ENCODE measurements at regions not wholly inside any gene's neighbourhood (a gene's known extent, or its start where the extent isn't known, plus 50 kb on each side); places are given as distances from the start of the nearest gene placed in this dataset.

DNA sequence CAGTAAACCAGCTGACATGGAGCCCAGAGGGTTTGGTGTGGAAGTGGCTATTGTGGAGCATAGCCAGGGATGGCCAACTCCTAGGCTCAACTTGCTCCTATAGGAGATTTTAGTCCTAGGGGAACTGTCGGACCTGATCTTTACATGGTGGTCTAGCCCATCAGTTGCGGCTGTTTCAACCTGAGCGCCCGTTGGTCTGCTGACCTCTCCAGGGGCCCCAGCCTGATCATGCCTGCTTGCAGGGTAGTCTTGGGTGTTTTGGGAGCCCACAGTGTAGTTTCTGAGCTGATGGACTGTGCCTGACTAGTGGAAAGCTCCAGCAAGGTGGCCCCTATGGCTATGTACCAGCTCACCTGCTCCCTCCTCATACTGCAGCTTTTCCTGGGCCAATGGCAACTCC lies 597.0 kb downstream of the IQCM start:
- TF ChIP-seq, protein P1, sequence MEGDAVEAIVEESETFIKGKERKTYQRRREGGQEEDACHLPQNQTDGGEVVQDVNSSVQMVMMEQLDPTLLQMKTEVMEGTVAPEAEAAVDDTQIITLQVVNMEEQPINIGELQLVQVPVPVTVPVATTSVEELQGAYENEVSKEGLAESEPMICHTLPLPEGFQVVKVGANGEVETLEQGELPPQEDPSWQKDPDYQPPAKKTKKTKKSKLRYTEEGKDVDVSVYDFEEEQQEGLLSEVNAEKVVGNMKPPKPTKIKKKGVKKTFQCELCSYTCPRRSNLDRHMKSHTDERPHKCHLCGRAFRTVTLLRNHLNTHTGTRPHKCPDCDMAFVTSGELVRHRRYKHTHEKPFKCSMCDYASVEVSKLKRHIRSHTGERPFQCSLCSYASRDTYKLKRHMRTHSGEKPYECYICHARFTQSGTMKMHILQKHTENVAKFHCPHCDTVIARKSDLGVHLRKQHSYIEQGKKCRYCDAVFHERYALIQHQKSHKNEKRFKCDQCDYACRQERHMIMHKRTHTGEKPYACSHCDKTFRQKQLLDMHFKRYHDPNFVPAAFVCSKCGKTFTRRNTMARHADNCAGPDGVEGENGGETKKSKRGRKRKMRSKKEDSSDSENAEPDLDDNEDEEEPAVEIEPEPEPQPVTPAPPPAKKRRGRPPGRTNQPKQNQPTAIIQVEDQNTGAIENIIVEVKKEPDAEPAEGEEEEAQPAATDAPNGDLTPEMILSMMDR (IDR thresholded peaks at IDR 0.05): no peak
- no peak for TF ChIP-seq POLR2A (IDR thresholded peaks at IDR 0.05)
- H3K4me1 ChIP-seq: no peaks in the 10 kb centered on the region
- ATAC-seq (no peak), DNase-seq (no peak)
- 62% methylated on average over 4 of the region's 4 CpGs; no CpG with 5 or more reads in 1 of the 2 donors for WGBS, 2 donors
- H3K27ac ChIP-seq: no peak overlapping the region
- no peaks in the 10 kb centered on the region for H3K27me3 ChIP-seq
- intact Hi-C loops (cut with DNase I): no loop called here
- no peak overlapping the region for H3K4me3 ChIP-seq
- H3K36me3 ChIP-seq (replicated peaks in 1 of 2; ENCODE audit: insufficient read depth in 1 of 2, low read depth in 2 of 2): no peaks in the 10 kb centered on the region
- H3K9me3 ChIP-seq: peaks cover 0 to 12% (median 0%) of the 10 kb centered on the region in 3 donors

DNA sequence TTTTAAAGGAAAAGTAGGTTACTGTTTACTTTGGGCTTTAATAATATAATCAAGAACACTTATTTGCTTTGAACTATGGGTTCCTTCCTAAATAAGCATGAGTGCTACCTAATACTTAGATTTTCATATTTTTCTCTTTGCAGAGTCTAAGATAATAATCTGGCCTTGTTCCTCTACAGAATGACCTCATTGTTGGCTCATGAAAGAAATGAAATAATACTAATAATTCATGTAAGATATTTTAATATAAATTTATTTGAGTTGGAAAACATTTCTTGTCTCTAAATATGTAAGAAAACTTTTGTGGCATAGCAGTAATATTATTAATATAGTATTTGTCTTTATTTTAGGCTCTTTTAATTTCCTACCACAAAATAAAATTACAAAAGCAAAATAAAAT lies 601.3 kb downstream of the IQCM start:
- H3K4me3 ChIP-seq: no peak overlapping the region

DNA sequence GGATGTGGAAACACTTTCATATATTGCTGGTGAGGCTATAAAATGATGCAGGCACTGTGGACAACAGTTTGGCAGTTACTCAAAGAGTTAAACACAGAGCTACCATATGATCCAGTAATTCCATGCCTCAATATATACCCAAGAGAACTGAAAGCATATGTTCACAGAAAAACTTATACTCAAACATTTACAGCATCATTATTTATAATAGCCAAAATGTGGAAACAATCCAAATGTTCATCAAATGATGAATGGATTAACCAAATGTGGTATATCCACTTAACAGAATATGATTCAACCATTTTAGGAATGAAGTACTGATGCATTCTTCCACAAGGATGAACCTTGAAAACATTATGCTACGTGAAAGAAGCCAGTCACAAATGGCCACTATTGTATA lies 603.8 kb downstream of the IQCM start:
- ATAC-seq: no peak
- H3K27me3 ChIP-seq: no peaks in the 10 kb centered on the region

More for the DNA sequence above, 601.3 kb downstream of the IQCM start:
- Histone ChIP-seq H3K27me3 (no peaks in the 10 kb centered on the region), H3K9me3 (peaks cover 0 to 9% (median 0%) of the 10 kb centered on the region in 3 donors), H3K27ac (no peak overlapping the region), H3K4me1 (no peaks in the 10 kb centered on the region), H3K36me3 (replicated peaks in 1 of 2; ENCODE audit: insufficient read depth in 1 of 2, low read depth in 2 of 2) (no peaks in the 10 kb centered on the region)
- DNase-seq (no peak), ATAC-seq (no peak)
- TF ChIP-seq, protein P1 (IDR thresholded peaks at IDR 0.05): no peak
- TF ChIP-seq POLR2A (IDR thresholded peaks at IDR 0.05): no peak
- intact Hi-C loops (cut with DNase I): no loop called here

DNA sequence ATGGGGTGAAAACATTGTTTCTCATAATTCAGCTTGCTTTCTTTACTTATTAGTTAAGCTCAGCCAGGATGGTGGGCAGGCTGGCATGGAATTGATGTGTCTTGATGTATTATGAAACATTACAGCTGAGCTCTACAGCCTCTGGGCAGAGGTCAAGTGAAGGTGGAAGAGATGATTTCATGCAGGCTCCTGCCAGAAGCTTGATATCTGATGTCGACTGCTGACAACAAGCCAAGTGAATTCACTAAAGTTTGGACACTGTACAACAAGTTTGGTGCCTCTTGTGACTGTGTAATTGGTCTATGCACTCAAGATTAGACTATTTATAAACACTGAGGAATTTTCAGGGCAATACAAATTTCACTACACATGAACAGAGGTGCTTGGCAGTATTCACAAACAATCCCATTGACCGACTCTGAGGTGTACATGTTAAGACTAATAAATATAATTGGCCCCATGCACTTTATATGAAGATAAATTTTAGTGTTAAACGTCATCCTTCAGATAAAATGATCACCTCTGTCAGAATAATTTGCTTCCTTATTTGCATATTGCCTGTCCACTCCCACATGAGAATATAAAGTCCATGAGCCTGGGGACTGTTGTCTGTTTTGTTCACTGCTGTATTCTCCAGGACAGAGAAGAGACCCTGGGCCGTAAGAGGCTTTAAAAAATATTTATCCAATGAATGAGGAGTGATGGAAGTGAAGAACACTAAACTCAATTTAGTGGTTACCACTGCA lies 612.2 kb downstream of the IQCM start:
- no peaks in the 10 kb centered on the region for H3K9me3 ChIP-seq
- no peak overlapping the region for H3K27ac ChIP-seq
- ATAC-seq: no peak
- H3K27me3 ChIP-seq: no peaks in the 10 kb centered on the region
- DNase-seq: no peak
- intact Hi-C loops (cut with DNase I): no loop called here
- WGBS, 2 donors: 33 to 34% methylated on average over 4 of the region's 4 CpGs
- no peaks in the 10 kb centered on the region for H3K36me3 ChIP-seq (replicated peaks in 1 of 2; ENCODE audit: insufficient read depth in 1 of 2, low read depth in 2 of 2)
- H3K4me3 ChIP-seq: no peak overlapping the region
- H3K4me1 ChIP-seq: no peaks in the 10 kb centered on the region
- TF ChIP-seq POLR2A (IDR thresholded peaks at IDR 0.05): no peak
- TF ChIP-seq, protein P1 (IDR thresholded peaks at IDR 0.05): no peak

More for the DNA sequence above, 603.8 kb downstream of the IQCM start:
- no peaks in the 10 kb centered on the region for H3K4me1 ChIP-seq
- no peaks in the 10 kb centered on the region for H3K9me3 ChIP-seq
- H3K36me3 ChIP-seq (replicated peaks in 1 of 2; ENCODE audit: insufficient read depth in 1 of 2, low read depth in 2 of 2): no peaks in the 10 kb centered on the region
- TF ChIP-seq, protein P1 (IDR thresholded peaks at IDR 0.05): no peak
- no peak for TF ChIP-seq POLR2A (IDR thresholded peaks at IDR 0.05)
- H3K27ac ChIP-seq: no peak overlapping the region
- DNase-seq: no peak
- WGBS, 2 donors: 74 to 76% methylated on average over 1 of the region's 1 CpG
- no peak overlapping the region for H3K4me3 ChIP-seq
- intact Hi-C loops (cut with DNase I): no loop called here

DNA sequence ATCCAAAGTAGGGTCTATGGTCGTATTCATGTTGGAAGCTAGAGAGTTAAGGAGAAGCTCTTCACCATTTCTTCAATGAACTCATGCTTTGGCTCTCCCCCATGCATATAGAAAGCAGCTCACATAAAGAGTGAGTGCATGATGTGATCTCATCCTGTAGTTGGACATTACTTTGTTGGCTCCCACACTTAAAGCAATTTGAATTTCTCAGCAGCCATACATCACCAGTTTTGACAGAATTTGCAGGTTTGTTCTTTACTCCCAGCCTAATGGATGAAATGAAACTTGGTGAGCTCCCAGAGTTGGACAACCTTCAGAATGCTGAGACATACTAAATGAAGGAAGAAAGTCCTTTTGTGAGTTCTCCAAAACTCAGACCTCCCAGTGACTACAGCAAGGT lies 613.5 kb downstream of the IQCM start:
- 0 to 79% methylated on average over 1 of the region's 1 CpG for WGBS, 2 donors
- DNase-seq: no peak
- intact Hi-C loops (cut with DNase I): no loop called here

More for the DNA sequence above, 613.5 kb downstream of the IQCM start:
- no peaks in the 10 kb centered on the region for H3K36me3 ChIP-seq (replicated peaks in 1 of 2; ENCODE audit: insufficient read depth in 1 of 2, low read depth in 2 of 2)
- no peak overlapping the region for H3K4me3 ChIP-seq
- no peak for TF ChIP-seq POLR2A (IDR thresholded peaks at IDR 0.05)
- TF ChIP-seq, protein P1 (IDR thresholded peaks at IDR 0.05): no peak
- H3K4me1 ChIP-seq: no peaks in the 10 kb centered on the region
- ATAC-seq: no peak
- no peaks in the 10 kb centered on the region for H3K27me3 ChIP-seq
- no peak overlapping the region for H3K27ac ChIP-seq
- H3K9me3 ChIP-seq: no peaks in the 10 kb centered on the region
